ENCODE measurements at regions not wholly inside any gene's neighbourhood (a gene's known extent, or its start where the extent isn't known, plus 50 kb on each side); places are given as distances from the start of the nearest gene placed in this dataset.

GRCh38 chr10:113967126-113967525, 76.5 kb upstream of the ADRB1 start:
- no peak for ATAC-seq (replicated peaks in 6 of 8)
- Histone ChIP-seq H3K27ac (no peak overlapping the region), H3K4me1 (replicated peaks in 1 of 2) (no peaks in the 10 kb centered on the region), H3K4me3 (no peak overlapping the region)
- WGBS, 10 experiments = 46 to 100% (median 78%) methylated on average over 1 to 5 of the region's 7 CpGs; no CpG with 5 or more reads in 4 of the 10 experiments
- in situ Hi-C loops (cut with MboI; ENCODE audit: low pct_unique_long_range_greater_than_20kb in 2 of 9, low sequenced_read_pairs in 9 of 9, unreplicated experiment in 9 of 9) = no loop called here

- H3K4me3 ChIP-seq = no peak overlapping the region
- no peaks in the 10 kb centered on the region for H3K4me1 ChIP-seq (replicated peaks in 1 of 2)
- in situ Hi-C loops (cut with MboI; ENCODE audit: low pct_unique_long_range_greater_than_20kb in 2 of 9, low sequenced_read_pairs in 9 of 9, unreplicated experiment in 9 of 9) = no loop called here
- H3K27ac ChIP-seq = no peak overlapping the region
- ATAC-seq (replicated peaks in 6 of 8) = no peak
Observed at GRCh38 chr10:113970641-113971040, 73.0 kb upstream of the ADRB1 start.

- WGBS, 10 experiments = 33 to 90% (median 73%) methylated on average over 1 to 3 of the region's 3 CpGs
- Histone ChIP-seq H3K4me1 (replicated peaks in 1 of 2) (no peaks in the 10 kb centered on the region), H3K4me3 (no peak overlapping the region), H3K27ac (no peak overlapping the region)
- ATAC-seq (replicated peaks in 6 of 8) = no peak
- in situ Hi-C loops (cut with MboI; ENCODE audit: low pct_unique_long_range_greater_than_20kb in 2 of 9, low sequenced_read_pairs in 9 of 9, unreplicated experiment in 9 of 9) = no loop called here
Observed at GRCh38 chr10:113971349-113971973, 72.2 kb upstream of the ADRB1 start.

- in situ Hi-C loops (cut with MboI; ENCODE audit: low pct_unique_long_range_greater_than_20kb in 2 of 9, low sequenced_read_pairs in 9 of 9, unreplicated experiment in 9 of 9) = no loop called here
- no peak overlapping the region for H3K4me3 ChIP-seq
- ATAC-seq (replicated peaks in 6 of 8) = no peak
- no peaks in the 10 kb centered on the region for H3K4me1 ChIP-seq (replicated peaks in 1 of 2)
- no peak overlapping the region for H3K27ac ChIP-seq
- 60 to 94% (median 76%) methylated on average over 1 to 7 of the region's 7 CpGs; no CpG with 5 or more reads in 1 of the 10 experiments for WGBS, 10 experiments
Observed at GRCh38 chr10:113977174-113977573, 66.5 kb upstream of the ADRB1 start.

- WGBS, 10 experiments = 57 to 100% (median 85%) methylated on average over 1 to 7 of the region's 9 CpGs; no CpG with 5 or more reads in 3 of the 10 experiments
- in situ Hi-C loops (cut with MboI; ENCODE audit: low pct_unique_long_range_greater_than_20kb in 2 of 9, low sequenced_read_pairs in 9 of 9, unreplicated experiment in 9 of 9) = no loop called here
- Histone ChIP-seq H3K27ac (no peak overlapping the region), H3K4me1 (replicated peaks in 1 of 2) (no peaks in the 10 kb centered on the region), H3K4me3 (no peak overlapping the region)
- ATAC-seq (replicated peaks in 6 of 8) = peak in 5 of 8 experiments; percentile 45 to 87 (median 60)
Observed at GRCh38 chr10:113978802-113979201, 64.9 kb upstream of the ADRB1 start.

GRCh38 chr10:113979409-113979808, 64.3 kb upstream of the ADRB1 start:
- in situ Hi-C loops (cut with MboI; ENCODE audit: low pct_unique_long_range_greater_than_20kb in 2 of 9, low sequenced_read_pairs in 9 of 9, unreplicated experiment in 9 of 9) = no loop called here
- ATAC-seq (replicated peaks in 6 of 8) = no peak
- no peak overlapping the region for H3K27ac ChIP-seq
- 8 to 91% (median 66%) methylated on average over 2 to 7 of the region's 7 CpGs; no CpG with 5 or more reads in 3 of the 10 experiments for WGBS, 10 experiments
- H3K4me1 ChIP-seq (replicated peaks in 1 of 2) = no peaks in the 10 kb centered on the region
- no peak overlapping the region for H3K4me3 ChIP-seq

- Histone ChIP-seq H3K4me1 (replicated peaks in 1 of 2) (no peaks in the 10 kb centered on the region), H3K4me3 (no peak overlapping the region), H3K27ac (no peak overlapping the region)
- in situ Hi-C loops (cut with MboI; ENCODE audit: low pct_unique_long_range_greater_than_20kb in 2 of 9, low sequenced_read_pairs in 9 of 9, unreplicated experiment in 9 of 9) = no loop called here
- WGBS, 10 experiments = 14 to 100% (median 67%) methylated on average over 1 to 2 of the region's 3 CpGs
- ATAC-seq (replicated peaks in 6 of 8) = no peak
Observed at GRCh38 chr10:113980408-113981087, 63.1 kb upstream of the ADRB1 start.

GRCh38 chr10:113982296-113982695, 61.4 kb upstream of the ADRB1 start:
- no peaks in the 10 kb centered on the region for H3K4me1 ChIP-seq (replicated peaks in 1 of 2)
- no peak overlapping the region for H3K4me3 ChIP-seq
- in situ Hi-C loops (cut with MboI; ENCODE audit: low pct_unique_long_range_greater_than_20kb in 2 of 9, low sequenced_read_pairs in 9 of 9, unreplicated experiment in 9 of 9) = no loop called here
- ATAC-seq (replicated peaks in 6 of 8) = no peak
- H3K27ac ChIP-seq = no peak overlapping the region

GRCh38 chr10:113982769-113983168, 60.9 kb upstream of the ADRB1 start:
- in situ Hi-C loops (cut with MboI; ENCODE audit: low pct_unique_long_range_greater_than_20kb in 2 of 9, low sequenced_read_pairs in 9 of 9, unreplicated experiment in 9 of 9) = no loop called here

GRCh38 chr10:113983552-113983951, 60.1 kb upstream of the ADRB1 start:
- no peak for ATAC-seq (replicated peaks in 6 of 8)
- H3K4me1 ChIP-seq (replicated peaks in 1 of 2) = no peaks in the 10 kb centered on the region
- WGBS, 10 experiments = 92 to 100% (median 100%) methylated on average over 1 to 3 of the region's 3 CpGs; no CpG with 5 or more reads in 7 of the 10 experiments
- no peak overlapping the region for H3K4me3 ChIP-seq
- no peak overlapping the region for H3K27ac ChIP-seq
- in situ Hi-C loops (cut with MboI; ENCODE audit: low pct_unique_long_range_greater_than_20kb in 2 of 9, low sequenced_read_pairs in 9 of 9, unreplicated experiment in 9 of 9) = no loop called here

More at GRCh38 chr10:113982769-113983168, 60.9 kb upstream of the ADRB1 start:
- Histone ChIP-seq H3K4me3 (no peak overlapping the region), H3K4me1 (replicated peaks in 1 of 2) (no peaks in the 10 kb centered on the region), H3K27ac (no peak overlapping the region)
- ATAC-seq (replicated peaks in 6 of 8) = peak in 3 of 8 experiments; percentile 66 to 97 (median 94)
- 27 to 100% (median 89%) methylated on average over 1 to 4 of the region's 4 CpGs; no CpG with 5 or more reads in 4 of the 10 experiments for WGBS, 10 experiments

- no peak overlapping the region for H3K27ac ChIP-seq
- no peak overlapping the region for H3K4me3 ChIP-seq
- H3K4me1 ChIP-seq (replicated peaks in 1 of 2) = no peaks in the 10 kb centered on the region
- in situ Hi-C loops (cut with MboI; ENCODE audit: low pct_unique_long_range_greater_than_20kb in 2 of 9, low sequenced_read_pairs in 9 of 9, unreplicated experiment in 9 of 9) = no loop called here
- WGBS, 10 experiments = 33 to 87% (median 75%) methylated on average over 1 to 5 of the region's 5 CpGs; no CpG with 5 or more reads in 2 of the 10 experiments
- ATAC-seq (replicated peaks in 6 of 8) = no peak
Observed at GRCh38 chr10:113985297-113985844, 58.3 kb upstream of the ADRB1 start.

GRCh38 chr10:113986316-113986715, 57.4 kb upstream of the ADRB1 start:
- Histone ChIP-seq H3K4me3 (no peak overlapping the region), H3K27ac (no peak overlapping the region), H3K4me1 (replicated peaks in 1 of 2) (no peaks in the 10 kb centered on the region)
- in situ Hi-C loops (cut with MboI; ENCODE audit: low pct_unique_long_range_greater_than_20kb in 2 of 9, low sequenced_read_pairs in 9 of 9, unreplicated experiment in 9 of 9) = no loop called here
- ATAC-seq (replicated peaks in 6 of 8) = no peak
- 36 to 100% (median 89%) methylated on average over 1 to 4 of the region's 6 CpGs; no CpG with 5 or more reads in 1 of the 10 experiments for WGBS, 10 experiments

- Histone ChIP-seq H3K4me1 (replicated peaks in 1 of 2) (no peaks in the 10 kb centered on the region), H3K4me3 (no peak overlapping the region), H3K27ac (no peak overlapping the region)
- in situ Hi-C loops (cut with MboI; ENCODE audit: low pct_unique_long_range_greater_than_20kb in 2 of 9, low sequenced_read_pairs in 9 of 9, unreplicated experiment in 9 of 9) = no loop called here
- 67 to 100% (median 94%) methylated on average over 1 to 3 of the region's 3 CpGs; no CpG with 5 or more reads in 3 of the 10 experiments for WGBS, 10 experiments
- ATAC-seq (replicated peaks in 6 of 8) = no peak
Observed at GRCh38 chr10:113987156-113987555, 56.5 kb upstream of the ADRB1 start.
